ENCODE measurements at regions not wholly inside any gene's neighbourhood (a gene's known extent, or its start where the extent isn't known, plus 50 kb on each side); places are given as distances from the start of the nearest gene placed in this dataset.

DNA sequence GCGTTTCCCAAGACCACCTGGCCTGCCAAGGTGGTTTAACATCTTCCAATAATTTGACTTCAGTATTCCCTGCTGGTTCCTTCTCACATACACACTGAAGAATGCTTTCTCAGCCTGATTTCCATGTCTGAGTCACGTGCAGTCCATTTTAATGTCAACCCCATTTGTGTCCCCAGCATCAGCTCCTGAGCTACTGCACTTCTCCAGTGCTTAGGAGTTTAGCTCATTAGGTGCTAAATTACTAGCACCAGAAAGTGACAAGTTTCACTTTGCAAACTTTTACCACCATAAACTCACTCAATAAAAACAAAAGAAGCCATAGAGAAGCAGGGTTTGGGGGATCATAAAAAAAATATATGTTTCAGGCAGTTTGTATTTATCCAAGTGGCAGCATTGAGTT is 279.3 kb upstream of the SORCS1 start:
- no peak for DNase-seq

DNA sequence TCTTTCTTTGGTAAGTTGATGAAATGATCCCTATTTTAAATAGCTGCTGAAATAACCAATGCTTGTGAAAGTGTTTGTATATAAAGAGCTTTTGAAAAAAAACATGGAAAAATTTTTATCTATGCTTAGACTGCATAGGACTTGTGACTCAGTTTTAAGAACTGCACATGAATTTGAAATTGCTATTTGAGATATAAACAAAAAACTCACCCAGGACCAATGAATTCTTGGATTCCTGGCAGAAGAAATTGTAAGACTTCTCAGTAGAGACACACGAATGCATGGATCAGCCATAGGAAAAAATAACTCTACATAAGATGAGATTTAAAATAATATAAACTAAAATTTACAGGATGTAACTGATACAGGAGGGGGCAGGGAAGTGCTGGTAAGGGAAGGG is 278.8 kb upstream of the SORCS1 start:
- no peak for DNase-seq

DNA sequence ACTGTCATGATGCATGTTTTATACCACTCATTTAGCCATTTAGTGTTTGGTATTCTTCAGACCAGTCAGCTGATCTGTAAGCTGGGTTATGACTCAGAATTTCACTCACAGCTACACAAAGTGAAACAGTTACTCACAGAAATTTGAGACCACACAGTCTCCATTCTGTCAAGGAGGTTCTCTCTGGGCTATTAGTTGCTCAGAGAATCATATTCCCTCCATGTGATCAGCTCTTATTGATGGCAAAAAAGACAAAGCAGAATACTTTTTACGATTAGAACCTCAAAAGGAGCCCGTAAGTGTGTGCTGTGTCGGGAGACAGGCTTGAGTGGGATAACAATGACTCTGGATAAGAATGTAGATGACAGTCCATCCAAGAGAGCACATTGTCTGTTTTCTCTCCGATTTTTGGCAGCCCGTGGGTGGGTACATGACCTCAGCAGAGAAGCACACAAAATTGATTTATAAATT is 277.6 kb upstream of the SORCS1 start:
- DNase-seq = no peak

DNA sequence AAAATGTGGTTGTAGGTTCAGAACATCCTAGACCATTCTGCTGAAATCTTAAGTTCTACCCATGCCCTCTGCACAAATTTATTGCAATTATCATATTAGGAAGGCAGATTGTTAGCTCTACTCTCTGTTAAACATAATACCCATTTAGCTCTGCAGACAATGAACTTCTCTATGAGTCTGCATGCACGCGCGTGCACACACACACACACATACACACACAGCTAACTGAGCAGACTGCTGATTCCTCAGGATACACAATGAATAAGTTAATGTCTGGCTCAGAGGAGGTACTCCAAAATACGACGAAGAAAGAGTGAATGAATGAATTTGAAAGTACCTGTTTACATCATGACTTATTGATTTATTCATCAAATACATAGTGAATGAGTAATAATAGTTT is 276.2 kb upstream of the SORCS1 start:
- no peak for DNase-seq

DNA sequence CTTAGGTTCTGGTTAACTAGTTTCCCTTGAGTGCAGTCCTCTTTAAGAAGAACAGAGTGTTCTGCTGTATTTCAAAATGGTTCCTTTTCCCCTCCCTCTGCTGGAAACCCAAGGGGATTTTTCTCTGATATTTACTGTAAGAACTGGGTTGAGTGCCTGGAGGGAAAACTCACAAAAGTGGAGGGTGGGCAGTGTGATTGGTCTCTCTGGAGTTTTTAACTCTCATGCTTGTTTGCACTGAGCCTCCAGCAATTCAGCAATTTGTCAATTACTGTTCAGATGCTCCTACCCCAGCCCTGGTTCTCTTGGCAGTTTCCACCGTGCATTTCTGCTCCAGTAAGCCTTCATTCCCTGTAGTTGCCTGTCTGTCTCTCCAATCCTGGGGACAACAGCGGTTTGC is 273.4 kb upstream of the SORCS1 start:
- no peak for DNase-seq

DNA sequence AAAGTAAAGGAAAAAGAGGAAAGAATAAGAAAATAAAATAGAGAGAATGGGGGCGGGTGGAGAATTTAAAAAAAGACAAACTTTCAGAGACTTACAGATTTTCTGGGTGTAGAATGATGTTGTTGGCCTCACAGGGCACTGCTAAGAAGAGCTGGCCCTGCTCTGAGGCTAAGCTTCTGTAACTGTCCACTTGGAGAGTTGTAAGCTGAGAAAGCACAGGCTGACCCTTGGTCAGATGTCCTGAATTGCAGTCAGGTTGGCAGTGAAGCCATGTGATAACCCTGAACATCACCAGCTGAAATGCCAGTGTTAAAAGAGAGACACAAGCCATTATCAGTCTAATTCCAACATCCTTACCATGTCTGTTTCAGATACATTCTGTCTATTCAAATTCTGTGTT is 272.1 kb upstream of the SORCS1 start:
- DNase-seq = no peak

DNA sequence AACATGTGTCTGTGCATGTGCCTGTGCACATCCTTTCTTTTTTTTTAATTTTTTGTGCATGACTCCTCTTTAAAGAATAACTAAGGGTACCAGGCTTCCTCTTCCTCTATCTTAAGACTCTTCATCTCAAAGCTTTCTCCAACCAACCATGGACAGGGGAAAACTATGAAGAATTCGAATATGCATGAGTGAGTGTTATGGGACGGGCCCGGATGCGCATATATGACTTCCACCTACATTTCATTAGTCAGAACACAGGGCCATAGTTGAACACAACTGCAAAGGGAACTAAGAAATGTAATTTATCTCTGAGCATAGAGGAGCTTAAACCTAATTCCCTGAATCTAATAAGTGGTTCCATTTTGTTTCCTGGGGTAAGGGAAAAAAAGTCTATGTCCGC is 270.3 kb upstream of the SORCS1 start:
- no peak for DNase-seq

DNA sequence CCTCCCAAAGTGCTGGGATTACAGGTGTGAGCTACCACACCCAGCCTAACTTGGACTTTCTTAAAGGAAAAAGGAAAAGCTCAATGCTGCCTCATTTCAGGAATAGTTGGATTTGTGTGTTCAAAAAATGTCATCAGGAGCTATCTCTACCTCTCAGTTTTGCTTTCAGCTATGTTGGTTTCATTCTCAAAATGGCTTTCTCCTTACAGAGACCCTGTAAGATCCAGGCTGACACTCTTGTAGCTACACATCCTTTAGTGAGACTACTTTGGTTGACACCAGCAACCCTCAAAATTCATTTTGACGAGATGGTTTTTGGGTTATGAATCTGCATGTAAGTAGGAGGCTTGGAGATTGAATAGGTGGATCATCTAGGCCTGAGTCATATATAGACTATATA is 269.7 kb upstream of the SORCS1 start:
- DNase-seq = no peak

DNA sequence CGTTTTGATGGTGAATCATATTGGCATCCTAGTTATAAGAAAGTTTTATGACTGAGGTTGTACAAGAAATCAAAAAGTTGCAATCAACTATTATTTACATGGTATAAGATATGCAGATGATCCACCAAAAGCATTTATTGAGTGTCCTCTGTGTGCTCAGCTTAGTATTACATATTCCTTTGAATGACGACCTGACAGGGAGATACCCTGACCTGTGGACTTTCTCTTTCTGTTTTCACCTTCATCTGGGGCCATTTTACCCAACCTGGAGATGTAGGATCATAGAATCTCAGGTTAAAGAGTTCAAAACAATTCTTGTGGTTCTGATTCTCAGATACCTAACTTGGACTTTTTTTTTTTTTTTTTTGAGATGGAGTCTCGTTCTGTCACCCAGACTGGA is 269.1 kb upstream of the SORCS1 start:
- DNase-seq = no peak

DNA sequence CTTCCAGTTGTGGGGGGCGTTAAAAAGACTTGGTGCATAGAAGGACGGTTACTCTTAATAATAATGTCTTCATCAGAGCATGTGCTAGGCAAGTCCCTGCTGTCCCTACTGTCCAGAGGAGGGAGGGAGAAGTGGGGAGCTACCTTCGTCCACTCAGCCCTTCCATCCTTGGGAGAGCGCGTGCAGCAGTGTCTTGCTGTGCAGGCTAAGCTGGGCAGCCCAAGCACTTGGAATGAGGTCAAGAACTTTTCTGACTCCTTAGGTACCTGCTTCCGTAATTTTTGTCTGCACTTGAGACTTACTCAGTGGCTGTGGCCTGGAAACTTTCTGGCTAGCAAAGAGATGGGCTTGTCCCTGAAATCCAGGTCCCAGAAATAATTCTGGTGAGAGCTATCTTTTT is 265.9 kb upstream of the SORCS1 start:
- no peak for DNase-seq

DNA sequence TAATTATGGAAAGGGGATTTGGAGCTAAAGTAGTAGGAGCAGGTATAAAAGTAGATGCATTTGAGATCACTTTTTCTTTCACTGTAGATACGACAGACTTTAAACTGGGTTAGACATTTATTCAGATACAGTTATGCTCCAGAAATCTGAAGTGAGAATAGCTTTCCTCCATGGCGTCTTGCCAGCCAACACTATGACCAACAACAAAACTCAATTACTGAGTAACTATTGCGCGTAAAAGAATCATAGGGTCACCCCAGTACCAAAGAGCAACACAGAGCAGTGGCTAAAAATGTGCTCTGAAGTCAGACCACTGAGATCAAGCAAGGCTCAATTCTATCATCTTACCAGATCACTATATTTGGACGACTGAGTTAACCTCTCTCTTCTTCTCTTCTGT is 262.5 kb upstream of the SORCS1 start:
- no peak for DNase-seq

DNA sequence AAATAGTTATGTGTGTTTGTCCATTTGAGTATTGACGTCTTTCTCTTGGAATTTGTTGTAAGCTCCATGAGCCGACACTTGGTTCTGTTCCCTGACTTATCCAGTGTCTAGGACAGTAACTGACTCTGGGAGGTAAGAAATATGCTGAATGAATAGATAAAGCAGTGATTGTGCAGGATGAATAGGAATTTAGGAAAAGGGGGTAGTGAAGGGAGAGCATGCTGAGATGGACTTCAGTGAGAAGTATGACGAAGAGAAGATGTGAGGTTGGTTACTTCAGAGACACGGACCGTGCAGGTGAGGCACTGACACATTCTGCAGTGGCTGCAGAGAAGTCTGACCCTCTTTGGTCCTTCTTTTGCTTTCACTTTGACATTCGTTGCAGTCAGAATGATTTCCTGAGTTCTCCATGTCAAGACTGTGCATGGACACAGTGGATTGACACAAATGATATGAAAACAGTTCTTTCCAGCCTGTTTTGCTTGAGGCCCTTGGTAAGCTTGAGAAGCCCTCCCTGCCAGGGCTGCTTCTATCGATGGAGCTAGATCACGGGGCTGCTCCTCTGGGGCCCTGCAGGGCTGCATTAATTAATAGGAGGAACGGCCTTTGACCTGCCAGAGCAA is 261.5 kb upstream of the SORCS1 start:
- no peak for DNase-seq

DNA sequence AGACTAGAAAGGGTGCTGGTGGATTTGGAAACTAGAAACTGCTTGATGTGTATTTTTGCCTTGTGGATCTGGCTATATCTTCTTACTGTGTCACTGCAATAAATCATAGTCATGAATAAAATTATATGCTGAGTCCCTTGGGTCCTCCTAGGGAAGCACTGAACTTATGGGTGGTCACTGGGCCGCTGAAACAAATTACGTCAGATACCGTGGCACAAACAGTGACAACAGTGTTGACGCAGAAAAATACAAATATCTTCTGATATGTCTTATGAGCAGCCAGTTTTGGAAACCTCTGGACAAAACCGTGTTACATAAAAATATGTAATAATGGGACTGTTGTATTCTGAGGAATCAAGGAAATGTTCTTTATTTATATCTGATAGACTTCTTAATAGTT is 260.1 kb upstream of the SORCS1 start:
- DNase-seq = no peak

DNA sequence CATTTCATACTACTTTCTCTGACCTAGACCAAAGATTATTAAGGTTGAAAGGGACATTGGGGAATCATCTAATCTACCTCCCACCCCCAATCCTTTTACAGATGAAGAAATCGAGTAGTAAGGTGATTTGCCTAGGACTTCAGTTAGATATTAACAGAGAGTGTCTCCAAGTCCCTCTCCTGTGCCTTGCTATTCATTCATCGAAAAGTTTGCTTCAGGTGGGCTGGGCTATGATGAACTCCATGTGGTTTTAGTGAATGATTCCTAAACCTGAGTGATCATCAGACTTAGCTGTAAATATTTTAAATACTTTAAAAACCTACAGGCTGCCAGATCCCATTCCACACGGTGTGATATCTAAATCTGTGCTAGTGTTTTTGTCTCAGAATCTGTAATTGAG is 259.4 kb upstream of the SORCS1 start:
- no peak for DNase-seq

DNA sequence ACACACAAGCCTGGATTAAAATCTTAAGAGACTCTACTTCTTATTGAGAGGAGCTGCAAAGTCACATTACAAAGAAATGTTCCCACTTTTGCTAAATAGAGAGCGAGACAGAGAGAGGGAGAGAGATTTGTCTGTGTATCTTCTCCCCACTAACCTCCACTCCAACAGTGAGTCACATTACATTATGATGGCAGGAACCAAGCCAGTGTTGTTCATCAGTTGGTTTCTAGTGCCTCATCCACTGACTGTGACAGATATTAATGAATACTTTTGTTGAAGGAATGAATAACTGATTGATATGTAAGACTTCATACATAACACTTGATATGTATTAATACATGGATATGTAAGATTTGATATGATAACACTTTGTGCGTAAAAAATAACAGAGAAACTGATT is 258.2 kb upstream of the SORCS1 start:
- DNase-seq = no peak

DNA sequence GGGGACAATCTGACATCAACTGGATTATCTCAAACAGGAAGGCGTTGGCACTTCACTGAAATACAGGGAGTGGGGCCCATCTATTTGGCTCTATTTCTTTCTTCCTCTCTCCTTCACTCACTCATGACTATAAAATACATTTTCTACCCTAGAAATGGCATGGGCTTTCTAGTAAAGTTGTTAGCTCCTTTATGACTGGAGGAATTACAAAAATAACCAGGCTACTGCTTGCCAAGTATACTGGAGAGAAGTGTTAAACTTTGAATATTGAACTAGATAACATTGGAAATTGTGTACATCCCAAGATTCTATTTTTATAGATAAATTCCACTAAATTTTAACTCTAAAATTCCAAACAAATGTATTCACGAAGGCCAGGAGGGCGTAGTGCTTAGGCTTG is 255.7 kb upstream of the SORCS1 start:
- DNase-seq = no peak

DNA sequence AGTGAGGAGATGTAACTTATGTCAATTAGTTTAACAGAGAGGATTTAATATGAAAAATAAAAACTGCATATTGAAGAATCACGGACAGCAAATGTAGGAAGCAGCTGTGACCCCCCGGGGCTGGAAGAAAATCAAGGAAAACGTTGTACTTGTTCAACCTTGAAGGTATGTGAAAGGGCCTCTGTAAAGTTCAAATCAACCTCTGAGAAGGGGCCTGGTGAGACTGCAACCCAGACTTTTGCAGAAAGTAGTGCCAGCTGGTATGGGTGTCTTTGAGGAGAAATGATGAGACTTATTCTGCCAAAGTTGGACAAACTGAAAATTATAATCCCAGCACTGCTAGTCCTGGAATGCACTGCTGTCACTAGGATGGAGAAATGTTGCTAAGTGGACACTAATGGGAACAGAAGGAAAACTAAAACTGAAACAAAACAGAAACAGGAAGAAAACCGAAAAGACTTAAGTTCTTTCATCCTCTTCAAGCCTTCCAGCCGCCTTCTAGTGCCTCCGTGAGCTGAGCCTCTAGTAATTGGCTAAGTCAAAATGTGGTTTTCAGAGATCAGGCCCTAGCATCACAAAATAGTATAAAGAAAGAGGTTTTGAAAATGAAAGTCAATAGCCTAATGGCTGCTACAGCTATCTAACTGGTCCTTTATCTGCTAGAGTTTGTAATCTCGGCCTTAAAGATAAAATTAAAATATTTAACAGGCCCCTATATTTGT is 253.7 kb upstream of the SORCS1 start:
- no peak for DNase-seq

DNA sequence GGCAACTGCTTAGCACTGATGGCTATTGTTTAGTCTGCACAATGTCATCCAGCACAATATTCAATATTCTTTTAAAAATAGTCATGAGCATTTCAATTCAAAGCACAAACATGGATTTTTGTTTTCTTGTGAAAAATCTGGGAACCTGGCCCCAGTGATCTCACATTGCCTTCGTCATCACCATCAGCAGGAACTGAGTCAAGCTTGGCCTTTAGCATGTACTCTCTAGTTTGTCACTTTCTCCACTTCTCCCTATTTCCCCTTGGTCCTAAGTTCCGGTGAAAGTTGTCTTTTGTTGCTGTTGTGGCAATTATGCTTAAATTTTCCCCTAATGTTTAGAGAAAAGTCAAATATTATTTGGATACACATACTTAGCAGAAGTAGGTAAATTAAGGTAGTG is 252.9 kb upstream of the SORCS1 start:
- no peak for DNase-seq

DNA sequence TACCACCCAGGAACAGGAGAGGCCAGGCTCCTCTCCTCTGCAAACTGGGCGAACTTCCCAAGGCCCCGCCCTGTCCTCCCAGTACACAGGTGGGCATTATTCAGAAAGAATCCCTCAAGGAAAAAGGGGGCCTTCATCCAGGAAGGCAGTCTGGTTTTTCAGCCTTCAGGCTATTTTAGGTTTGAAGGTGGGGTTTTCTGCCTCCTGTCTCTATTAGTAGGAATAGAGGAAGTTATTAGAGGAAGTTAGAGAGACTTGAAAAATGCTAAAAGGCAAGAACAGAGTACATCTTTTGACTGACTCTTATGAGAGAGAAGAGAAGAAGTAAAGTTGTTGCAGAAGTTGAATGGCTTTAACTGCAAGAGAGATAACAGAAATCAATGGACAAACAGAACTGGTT is 250.9 kb upstream of the SORCS1 start:
- no peak for DNase-seq

DNA sequence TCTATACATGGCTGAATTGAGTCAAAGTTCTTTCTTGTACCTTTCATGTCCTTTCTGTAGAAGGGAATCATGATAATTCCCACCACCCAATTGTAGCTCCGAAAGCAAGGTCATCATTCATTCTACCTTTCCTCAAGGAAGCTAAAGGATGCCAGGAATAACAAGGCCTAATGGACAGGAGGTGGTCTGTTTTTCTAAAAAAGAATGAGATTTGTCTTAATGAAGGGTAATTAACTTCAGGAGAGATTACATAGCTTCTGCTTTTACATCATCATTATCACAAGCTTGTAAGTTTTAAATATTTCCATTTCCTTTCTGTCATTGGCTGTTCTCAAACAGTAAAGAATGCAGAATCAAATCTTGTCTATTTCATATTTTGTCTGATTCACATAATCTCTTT is 249.5 kb upstream of the SORCS1 start:
- DNase-seq = no peak

DNA sequence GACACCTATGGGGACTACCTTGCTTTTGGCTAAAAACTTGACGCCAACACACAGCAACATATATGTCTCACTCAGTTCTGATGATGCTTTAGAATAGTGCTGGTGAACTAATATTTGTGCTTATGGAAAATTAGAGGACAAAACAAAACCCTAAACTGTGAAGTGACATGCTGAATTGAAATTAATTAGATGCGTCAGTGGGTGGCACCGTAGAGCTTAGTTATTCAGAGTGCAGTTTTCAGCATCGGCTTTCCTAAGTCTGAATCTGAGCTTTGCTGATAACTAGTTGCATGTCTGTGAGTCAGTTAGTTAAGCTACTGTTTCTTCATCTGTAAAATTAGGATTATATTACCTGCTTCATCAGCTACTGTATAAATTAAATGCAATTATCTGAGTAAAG is 245.0 kb upstream of the SORCS1 start:
- DNase-seq = peak; percentile 8

DNA sequence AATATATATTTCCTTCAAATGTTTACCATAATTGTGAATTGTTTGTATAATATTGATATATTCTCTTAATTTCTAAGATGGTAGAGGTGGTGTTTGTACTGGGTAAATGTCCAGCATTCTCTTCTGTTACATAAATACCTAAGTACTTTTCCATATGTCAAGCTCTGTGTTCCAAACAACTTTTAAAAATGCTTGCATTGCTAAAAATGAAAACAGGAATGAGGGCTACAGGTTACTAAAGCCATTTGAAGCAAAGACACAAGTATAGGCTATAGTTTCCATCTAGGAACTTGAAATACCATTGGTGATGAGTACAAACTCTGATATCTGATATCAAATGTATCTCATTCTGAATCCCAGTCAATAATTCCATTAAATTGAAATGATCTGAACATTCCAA is 233.6 kb upstream of the SORCS1 start:
- DNase-seq = no peak

DNA sequence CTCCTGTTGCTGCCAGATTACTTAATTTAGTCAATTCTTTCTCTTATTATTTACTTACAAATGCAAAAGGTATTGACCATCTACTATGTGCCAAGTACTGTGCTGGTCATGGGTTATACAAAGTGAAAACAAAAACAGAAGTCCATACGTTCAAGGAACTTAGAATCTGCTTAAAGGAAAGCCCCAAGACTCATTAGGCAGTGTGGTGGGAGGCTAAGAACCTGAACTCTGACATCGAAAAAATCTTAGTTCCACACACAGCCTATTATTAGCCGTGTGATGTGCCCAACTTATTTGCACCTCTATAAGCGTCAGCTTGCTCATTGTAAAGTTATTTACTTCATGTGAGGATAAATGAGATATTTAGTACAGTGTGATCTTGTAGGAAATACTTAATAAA is 227.4 kb upstream of the SORCS1 start:
- DNase-seq = no peak

DNA sequence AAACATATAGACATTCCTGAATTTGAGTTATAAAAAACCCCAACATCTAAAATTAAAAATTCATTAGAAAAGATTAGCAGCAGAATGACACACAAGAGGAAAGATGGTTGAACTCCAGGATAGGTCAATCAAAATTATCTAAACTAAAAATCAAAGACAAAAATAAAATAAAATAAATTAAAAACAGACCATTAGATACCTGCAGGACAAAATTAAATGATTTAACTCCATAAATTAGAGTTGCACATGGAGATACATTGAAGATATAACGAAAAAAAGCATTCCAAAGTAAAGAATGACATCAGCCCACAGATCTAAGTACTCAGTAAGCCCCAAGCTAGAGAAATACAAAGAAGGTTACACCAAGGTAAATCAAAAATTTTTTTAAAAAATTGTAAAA is 226.1 kb upstream of the SORCS1 start:
- DNase-seq = no peak

DNA sequence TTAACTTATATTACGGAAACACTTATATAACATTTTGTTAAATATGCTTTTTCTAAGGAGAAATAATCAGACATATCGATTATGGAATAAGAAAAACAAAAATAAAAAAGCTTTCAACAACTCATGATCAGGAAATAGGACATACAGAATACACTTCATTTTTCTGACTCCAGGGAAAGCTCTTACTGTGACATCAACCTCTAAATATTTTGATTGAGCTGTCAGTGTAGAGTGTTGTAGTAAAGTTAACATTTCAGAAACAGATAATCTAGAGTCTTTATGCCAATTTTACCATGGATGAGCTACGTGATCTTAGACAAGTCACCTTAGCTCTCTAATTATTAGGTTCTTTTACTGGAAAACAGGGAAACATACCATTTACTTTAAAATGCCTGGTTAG is 218.9 kb upstream of the SORCS1 start:
- no peak for DNase-seq
